ENCODE measurements at regions not wholly inside any gene's neighbourhood (a gene's known extent, or its start where the extent isn't known, plus 50 kb on each side); places are given as distances from the start of the nearest gene placed in this dataset.

DNA sequence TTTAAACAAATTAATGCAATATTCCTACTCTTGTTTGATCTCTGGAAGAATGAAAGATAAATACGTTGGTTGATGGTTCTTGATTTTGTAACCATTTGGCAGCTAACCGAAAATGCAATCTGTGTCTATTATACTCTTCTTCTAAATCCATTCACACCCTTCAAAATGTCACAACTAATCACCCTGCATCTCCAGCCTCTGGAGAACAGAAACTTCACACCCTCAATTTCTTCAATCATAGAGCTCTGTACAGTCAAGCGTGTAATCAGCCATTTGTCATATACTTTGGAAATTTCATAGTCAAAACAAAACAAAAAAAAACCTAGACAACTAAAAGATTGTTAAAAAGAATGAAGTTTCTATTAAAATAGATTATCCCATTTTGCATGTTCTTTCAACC lies 1482.3 kb upstream of the LRRTM1 start:
- TF ChIP-seq POLR2AphosphoS5 (IDR thresholded peaks at IDR 0.05; ENCODE audit: borderline replicate concordance, low read depth, low read length) = no peak
- no peak for TF ChIP-seq EZH2 (IDR thresholded peaks at IDR 0.05)

Measured in SK-N-MC (cell line).